ENCODE measurements at regions not wholly inside any gene's neighbourhood (a gene's known extent, or its start where the extent isn't known, plus 50 kb on each side); places are given as distances from the start of the nearest gene placed in this dataset.
"Not testable (repeated sequence)": the region's sequence is repeated elsewhere in the genome, so short reads cannot be mapped to it uniquely, and the experiment has no call there.

DNA sequence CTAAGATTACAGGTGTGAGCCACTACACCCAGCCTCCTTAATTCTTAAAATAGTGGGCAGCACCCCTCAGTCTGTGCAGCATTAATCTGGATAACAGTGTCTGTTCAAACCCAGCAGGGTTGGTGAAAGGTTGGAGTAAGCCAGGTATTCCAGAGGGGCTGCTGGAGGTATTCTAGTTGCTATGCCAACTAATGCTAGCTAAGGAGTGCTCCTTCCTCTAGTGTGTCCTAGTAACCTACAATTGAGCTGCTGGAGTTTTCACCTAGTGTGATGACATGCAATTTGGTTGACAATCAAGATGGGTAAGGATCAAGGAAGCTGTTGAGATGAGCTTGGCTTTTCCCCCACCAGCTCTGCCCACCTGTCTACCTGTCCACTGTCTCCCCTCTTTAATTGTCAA is 100.2 kb upstream of the IPO9 start:
- no peak overlapping the region for H3K4me3 ChIP-seq (ENCODE audit: control insufficient read depth, low read depth, low read length)
- TF ChIP-seq, protein P1, sequence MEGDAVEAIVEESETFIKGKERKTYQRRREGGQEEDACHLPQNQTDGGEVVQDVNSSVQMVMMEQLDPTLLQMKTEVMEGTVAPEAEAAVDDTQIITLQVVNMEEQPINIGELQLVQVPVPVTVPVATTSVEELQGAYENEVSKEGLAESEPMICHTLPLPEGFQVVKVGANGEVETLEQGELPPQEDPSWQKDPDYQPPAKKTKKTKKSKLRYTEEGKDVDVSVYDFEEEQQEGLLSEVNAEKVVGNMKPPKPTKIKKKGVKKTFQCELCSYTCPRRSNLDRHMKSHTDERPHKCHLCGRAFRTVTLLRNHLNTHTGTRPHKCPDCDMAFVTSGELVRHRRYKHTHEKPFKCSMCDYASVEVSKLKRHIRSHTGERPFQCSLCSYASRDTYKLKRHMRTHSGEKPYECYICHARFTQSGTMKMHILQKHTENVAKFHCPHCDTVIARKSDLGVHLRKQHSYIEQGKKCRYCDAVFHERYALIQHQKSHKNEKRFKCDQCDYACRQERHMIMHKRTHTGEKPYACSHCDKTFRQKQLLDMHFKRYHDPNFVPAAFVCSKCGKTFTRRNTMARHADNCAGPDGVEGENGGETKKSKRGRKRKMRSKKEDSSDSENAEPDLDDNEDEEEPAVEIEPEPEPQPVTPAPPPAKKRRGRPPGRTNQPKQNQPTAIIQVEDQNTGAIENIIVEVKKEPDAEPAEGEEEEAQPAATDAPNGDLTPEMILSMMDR (conservative IDR thresholded peaks at IDR 0.05; ENCODE audit: control insufficient read depth, insufficient read depth, low read depth, low read length): no peak
- no peak for DNase-seq (ENCODE audit: low read depth)

DNA sequence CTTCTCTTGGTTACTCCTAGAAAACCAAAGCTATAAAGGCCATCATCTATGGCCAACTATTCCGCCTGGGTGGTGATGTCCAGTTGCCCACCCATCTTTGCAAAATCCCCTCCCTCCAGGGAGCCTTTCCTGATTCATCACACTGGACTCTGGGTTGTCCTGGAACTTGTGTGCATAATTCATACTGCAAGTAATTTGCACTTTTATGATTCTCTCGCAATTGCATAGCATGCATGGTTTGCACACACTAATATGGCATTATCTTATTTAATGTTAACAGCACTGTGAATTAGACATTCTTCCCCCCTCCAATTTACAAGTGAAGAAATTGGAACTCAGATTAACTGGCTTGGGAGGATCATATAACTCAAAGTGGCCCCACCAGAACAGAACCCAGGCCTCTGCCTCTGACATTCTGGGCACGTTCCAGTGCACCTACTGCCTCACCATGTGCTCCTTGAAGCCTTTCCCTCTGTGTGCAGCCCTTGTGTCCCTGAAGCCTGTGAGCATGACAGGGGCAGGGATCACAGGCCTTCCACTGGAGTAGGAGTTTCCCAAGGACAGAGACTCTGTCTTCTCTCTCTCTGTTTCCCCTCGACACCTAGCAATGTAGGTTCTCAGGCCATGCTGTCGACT is 98.9 kb upstream of the IPO9 start:
- TF ChIP-seq, protein P1 (conservative IDR thresholded peaks at IDR 0.05; ENCODE audit: control insufficient read depth, insufficient read depth, low read depth, low read length): no peak
- no peak overlapping the region for H3K4me3 ChIP-seq (ENCODE audit: control insufficient read depth, low read depth, low read length)
- DNase-seq (ENCODE audit: low read depth): no peak

DNA sequence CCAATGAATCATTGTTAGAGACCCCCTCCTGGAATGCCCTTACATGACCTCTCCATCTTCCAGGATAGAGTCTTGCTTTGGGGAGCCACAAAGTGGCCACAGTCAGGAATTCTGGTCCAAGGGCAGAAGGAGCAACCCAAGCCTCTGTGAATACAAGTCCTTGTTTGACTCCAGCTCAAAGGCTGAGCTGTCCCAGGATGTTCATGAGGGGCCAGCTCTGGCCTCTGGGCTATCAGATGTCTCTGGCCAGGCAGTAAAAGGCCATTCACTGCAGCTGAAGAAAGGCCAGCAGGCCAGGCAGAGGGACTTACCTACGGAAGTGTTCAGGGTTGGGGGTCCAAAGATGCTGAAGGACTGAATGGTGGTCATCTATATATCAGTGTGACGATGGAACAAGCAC is 98.3 kb upstream of the IPO9 start:
- TF ChIP-seq, protein P1 (conservative IDR thresholded peaks at IDR 0.05; ENCODE audit: control insufficient read depth, insufficient read depth, low read depth, low read length): no peak
- no peak for DNase-seq (ENCODE audit: low read depth)
- H3K4me3 ChIP-seq (ENCODE audit: control insufficient read depth, low read depth, low read length): no peak overlapping the region

- TF ChIP-seq, protein P1 (conservative IDR thresholded peaks at IDR 0.05; ENCODE audit: control insufficient read depth, insufficient read depth, low read depth, low read length): no peak
- no peak for DNase-seq (ENCODE audit: low read depth)
- no peak overlapping the region for H3K4me3 ChIP-seq (ENCODE audit: control insufficient read depth, low read depth, low read length)
Observed at GRCh38 chr1:201731142-201731541, 97.8 kb upstream of the IPO9 start.

GRCh38 chr1:201731592-201731991 is 97.4 kb upstream of the IPO9 start:
- TF ChIP-seq, protein P1 (conservative IDR thresholded peaks at IDR 0.05; ENCODE audit: control insufficient read depth, insufficient read depth, low read depth, low read length): no peak
- DNase-seq (ENCODE audit: low read depth): no peak
- H3K4me3 ChIP-seq (ENCODE audit: control insufficient read depth, low read depth, low read length): no peak overlapping the region

- H3K4me3 ChIP-seq (ENCODE audit: control insufficient read depth, low read depth, low read length): no peak overlapping the region
- TF ChIP-seq, protein P1 (conservative IDR thresholded peaks at IDR 0.05; ENCODE audit: control insufficient read depth, insufficient read depth, low read depth, low read length): no peak
- DNase-seq (ENCODE audit: low read depth): peak; percentile 72
Observed at GRCh38 chr1:201732351-201732750, 96.6 kb upstream of the IPO9 start.

GRCh38 chr1:201734221-201734620 is 94.7 kb upstream of the IPO9 start:
- not testable (repeated sequence) for DNase-seq (ENCODE audit: low read depth); H3K4me3 ChIP-seq (ENCODE audit: control insufficient read depth, low read depth, low read length)
